ENCODE measurements at regions not wholly inside any gene's neighbourhood (a gene's known extent, or its start where the extent isn't known, plus 50 kb on each side); places are given as distances from the start of the nearest gene placed in this dataset.

DNA sequence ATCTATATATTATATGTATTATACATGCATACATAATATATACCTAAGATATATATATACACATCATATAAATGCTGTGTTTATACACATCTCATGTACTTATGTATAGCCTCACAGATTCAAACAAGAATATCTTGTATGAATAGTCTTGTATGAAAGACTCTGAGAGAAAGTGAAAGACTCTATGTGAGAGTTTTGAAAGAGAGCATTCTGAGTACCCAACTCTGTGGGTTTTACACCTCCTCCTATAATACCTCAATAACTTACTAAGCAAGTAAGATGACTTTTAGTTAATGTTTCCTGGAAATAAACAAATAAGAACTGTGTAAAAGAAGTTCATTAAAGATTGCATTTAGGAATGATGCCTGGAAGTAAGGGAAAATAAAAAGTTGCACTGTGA is 108.1 kb upstream of the GMNC start:
- TF ChIP-seq, protein P1, sequence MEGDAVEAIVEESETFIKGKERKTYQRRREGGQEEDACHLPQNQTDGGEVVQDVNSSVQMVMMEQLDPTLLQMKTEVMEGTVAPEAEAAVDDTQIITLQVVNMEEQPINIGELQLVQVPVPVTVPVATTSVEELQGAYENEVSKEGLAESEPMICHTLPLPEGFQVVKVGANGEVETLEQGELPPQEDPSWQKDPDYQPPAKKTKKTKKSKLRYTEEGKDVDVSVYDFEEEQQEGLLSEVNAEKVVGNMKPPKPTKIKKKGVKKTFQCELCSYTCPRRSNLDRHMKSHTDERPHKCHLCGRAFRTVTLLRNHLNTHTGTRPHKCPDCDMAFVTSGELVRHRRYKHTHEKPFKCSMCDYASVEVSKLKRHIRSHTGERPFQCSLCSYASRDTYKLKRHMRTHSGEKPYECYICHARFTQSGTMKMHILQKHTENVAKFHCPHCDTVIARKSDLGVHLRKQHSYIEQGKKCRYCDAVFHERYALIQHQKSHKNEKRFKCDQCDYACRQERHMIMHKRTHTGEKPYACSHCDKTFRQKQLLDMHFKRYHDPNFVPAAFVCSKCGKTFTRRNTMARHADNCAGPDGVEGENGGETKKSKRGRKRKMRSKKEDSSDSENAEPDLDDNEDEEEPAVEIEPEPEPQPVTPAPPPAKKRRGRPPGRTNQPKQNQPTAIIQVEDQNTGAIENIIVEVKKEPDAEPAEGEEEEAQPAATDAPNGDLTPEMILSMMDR (IDR thresholded peaks at IDR 0.05): no peak
- no peak for TF ChIP-seq POLR2A (IDR thresholded peaks at IDR 0.05)
